HEK293T (cell line): ENCODE measurements at regions not wholly inside any gene's neighbourhood (a gene's known extent, or its start where the extent isn't known, plus 50 kb on each side); places are given as distances from the start of the nearest gene placed in this dataset.

Source experiments
- FOXM1 ChIP-seq: fragments of 450-650 bp; IDR thresholded peaks from 2 replicates; pipeline ENCODE4 v1.6.1; 2017; ENCODE audit warnings: mild to moderate bottlenecking, borderline replicate concordance
- SUZ12 ChIP-seq: fragments of 450-650 bp; IDR thresholded peaks from 2 replicates; pipeline ENCODE4 v1.6.1; 2016; ENCODE audit warnings: mild to moderate bottlenecking

- TF ChIP-seq FOXM1, result no peak
- TF ChIP-seq SUZ12, result no peak
Measured at GRCh38 chr11:32013603-32014002, 77.3 kb upstream of the RCN1 start.
